ENCODE measurements at regions not wholly inside any gene's neighbourhood (a gene's known extent, or its start where the extent isn't known, plus 50 kb on each side); places are given as distances from the start of the nearest gene placed in this dataset.

DNA sequence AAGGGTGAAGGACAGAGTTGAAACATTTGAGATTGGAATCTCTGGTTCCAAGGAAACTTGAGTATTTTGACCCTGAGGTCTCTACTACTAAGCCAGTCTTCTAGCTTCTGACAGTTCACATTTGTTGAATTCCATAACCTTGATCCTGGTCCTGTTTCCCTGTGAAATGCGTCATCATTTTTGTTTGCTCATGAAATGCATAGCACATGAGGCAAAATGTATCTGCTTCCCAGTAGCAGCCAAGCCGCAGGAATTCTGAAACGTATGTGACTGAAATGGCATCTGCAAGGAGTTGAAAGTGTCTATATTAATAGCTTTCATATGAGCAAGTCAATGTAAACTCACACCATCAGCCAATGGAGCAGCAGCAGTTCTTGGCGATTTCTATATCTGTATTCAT is 307.9 kb downstream of the CSNK1G3 start:
- POLR2A ChIA-PET = no interaction called here
- Mint-ChIP-seq H3K4me3 (no peak overlapping the region), H3K9me3 (peaks cover 1% of the 10 kb centered on the region), H3K27ac (no peak overlapping the region), H3K36me3 (ENCODE audit: low read depth) (no peaks in the 10 kb centered on the region), H3K4me1 (ENCODE audit: low read depth) (no peaks in the 10 kb centered on the region), H3K27me3 (no peaks in the 10 kb centered on the region)
- ATAC-seq (no peak), DNase-seq (no peak)
- no peak for TF ChIP-seq CTCF (IDR thresholded peaks at IDR 0.05)
- intact Hi-C loops (cut with micrococcal nuclease) = no loop called here
- CTCF ChIA-PET = no interaction called here

GRCh38 chr5:123819386-123819785 is 307.4 kb downstream of the CSNK1G3 start:
- Mint-ChIP-seq H3K4me1 (ENCODE audit: low read depth) (no peaks in the 10 kb centered on the region), H3K36me3 (ENCODE audit: low read depth) (no peaks in the 10 kb centered on the region), H3K27ac (no peak overlapping the region), H3K4me3 (no peak overlapping the region), H3K9me3 (no peaks in the 10 kb centered on the region), H3K27me3 (no peaks in the 10 kb centered on the region)
- CTCF ChIA-PET = no interaction called here
- TF ChIP-seq CTCF (IDR thresholded peaks at IDR 0.05) = no peak
- intact Hi-C loops (cut with micrococcal nuclease) = no loop called here
- no peak for DNase-seq
- POLR2A ChIA-PET = no interaction called here
- no peak for ATAC-seq

- Mint-ChIP-seq H3K4me3 (no peak overlapping the region), H3K36me3 (ENCODE audit: low read depth) (no peaks in the 10 kb centered on the region), H3K4me1 (ENCODE audit: low read depth) (no peaks in the 10 kb centered on the region), H3K9me3 (no peaks in the 10 kb centered on the region), H3K27ac (no peak overlapping the region), H3K27me3 (no peaks in the 10 kb centered on the region)
- intact Hi-C loops (cut with micrococcal nuclease) = no loop called here
- ATAC-seq = no peak
- no peak for DNase-seq
- ChIA-PET CTCF (no interaction called here), POLR2A (no interaction called here)
- TF ChIP-seq CTCF (IDR thresholded peaks at IDR 0.05) = no peak
Measured at GRCh38 chr5:123817267-123817666, 305.3 kb downstream of the CSNK1G3 start.

DNA sequence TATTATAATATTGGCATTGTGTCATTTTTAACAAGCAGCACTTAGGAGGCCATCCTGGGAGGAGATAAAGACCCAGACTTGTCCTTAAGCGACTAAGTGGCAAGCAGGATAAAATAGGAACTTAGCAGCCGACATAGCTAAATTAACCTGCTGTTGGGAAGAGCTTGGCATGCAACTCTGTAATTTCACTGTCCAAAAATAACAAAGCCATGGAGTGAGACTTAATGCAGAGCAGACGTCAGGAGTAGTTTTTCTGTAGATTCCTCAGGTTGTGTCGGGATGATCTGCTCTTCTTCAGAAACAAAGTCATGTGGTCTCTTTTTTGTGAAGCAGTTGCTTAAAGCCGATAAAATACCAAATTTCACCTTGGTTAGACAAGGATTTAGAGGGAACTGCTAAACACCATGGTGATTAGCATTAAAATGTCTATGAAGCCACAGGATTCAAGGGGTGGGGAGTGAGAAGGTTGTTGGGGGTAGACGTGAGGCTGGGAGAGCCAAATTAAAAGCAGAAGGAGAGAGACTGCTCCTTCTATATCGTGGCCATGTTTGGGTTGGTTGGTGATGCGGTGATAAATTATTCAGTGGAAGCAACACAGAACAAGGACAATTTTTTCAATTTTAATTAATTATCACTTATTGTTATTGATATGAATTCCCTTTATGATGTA is 303.0 kb downstream of the CSNK1G3 start:
- Mint-ChIP-seq H3K9me3 (no peaks in the 10 kb centered on the region), H3K4me1 (ENCODE audit: low read depth) (no peaks in the 10 kb centered on the region), H3K4me3 (no peak overlapping the region), H3K27me3 (no peaks in the 10 kb centered on the region), H3K36me3 (ENCODE audit: low read depth) (no peaks in the 10 kb centered on the region), H3K27ac (no peak overlapping the region)
- POLR2A ChIA-PET = no interaction called here
- DNase-seq (no peak), ATAC-seq (no peak)
- no peak for TF ChIP-seq CTCF (IDR thresholded peaks at IDR 0.05)
- intact Hi-C loops (cut with micrococcal nuclease) = no loop called here
- CTCF ChIA-PET = interaction anchor here (0.7 kb wide), 1 partner anchor 26 kb away, joined by 3 read pairs; no protein-coding TSS in a partner anchor

- DNase-seq = no peak
Measured at GRCh38 chr5:123813937-123814624, 302.1 kb downstream of the CSNK1G3 start.

More at GRCh38 chr5:123813937-123814624, 302.1 kb downstream of the CSNK1G3 start:
- no peaks in the 10 kb centered on the region for H3K27me3 Mint-ChIP-seq
- no peak overlapping the region for H3K27ac Mint-ChIP-seq
- no peak overlapping the region for H3K4me3 Mint-ChIP-seq
- no peaks in the 10 kb centered on the region for H3K9me3 Mint-ChIP-seq
- ChIA-PET CTCF (interaction anchor here (0.7 kb wide), 1 partner anchor 27 kb away, joined by 3 read pairs; no protein-coding TSS in a partner anchor), POLR2A (no interaction called here)
- H3K4me1 Mint-ChIP-seq (ENCODE audit: low read depth) = no peaks in the 10 kb centered on the region
- no peak for ATAC-seq
- H3K36me3 Mint-ChIP-seq (ENCODE audit: low read depth) = no peaks in the 10 kb centered on the region
- intact Hi-C loops (cut with micrococcal nuclease) = no loop called here
- TF ChIP-seq CTCF (IDR thresholded peaks at IDR 0.05) = no peak
